NB4 (cell line): ENCODE measurements at regions not wholly inside any gene's neighbourhood (a gene's known extent, or its start where the extent isn't known, plus 50 kb on each side); places are given as distances from the start of the nearest gene placed in this dataset.

Experiments
- CTCF ChIP-seq: IDR thresholded peaks from one replicate; pipeline ENCODE4 v1.5.1; 2012; ENCODE audit warnings: low read depth, low read length
- MYC ChIP-seq: IDR thresholded peaks from 2 replicates; pipeline ENCODE4 v1.6.1; 2011; ENCODE audit warnings: low read depth, low read length
- POLR2A ChIP-seq: IDR thresholded peaks from 2 replicates; pipeline ENCODE4 v1.6.1; 2011; ENCODE audit warnings: mild to moderate bottlenecking; ENCODE audit not compliant: insufficient read length; ENCODE audit errors: extremely low read depth
- TF ChIP-seq, protein P1 (sequence below): IDR thresholded peaks from 2 replicates; pipeline ENCODE4 v1.6.1; 2011; ENCODE audit warnings: low read depth, low read length

DNA sequence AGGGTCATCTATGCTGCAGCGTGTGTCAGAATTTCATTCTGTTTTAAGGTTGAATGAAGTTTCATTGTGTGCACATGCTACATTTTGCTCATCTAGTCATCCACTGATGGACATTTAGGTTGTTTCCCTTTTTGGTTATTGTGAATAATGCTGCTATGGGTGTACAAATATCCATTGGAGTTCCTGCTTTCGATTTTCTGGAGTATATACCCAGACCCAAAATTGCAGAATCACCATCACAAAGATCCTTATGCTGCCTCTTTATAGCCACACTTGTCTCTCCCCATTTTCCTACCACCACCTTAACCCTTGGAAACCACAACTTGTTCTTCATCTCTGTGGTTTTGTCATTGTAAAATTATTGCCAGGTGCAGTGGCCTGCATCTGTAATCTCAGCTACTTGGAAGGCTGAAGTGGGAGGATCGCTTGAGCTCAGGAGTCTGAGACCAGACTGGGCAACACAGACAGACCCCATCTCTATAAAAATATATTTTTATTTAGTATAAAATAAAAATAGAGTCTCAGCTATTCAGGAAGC, 166.2 kb downstream of the HSD17B3 start:
- TF ChIP-seq CTCF (no peak), POLR2A (no peak), MYC (no peak)
- TF ChIP-seq, protein P1, sequence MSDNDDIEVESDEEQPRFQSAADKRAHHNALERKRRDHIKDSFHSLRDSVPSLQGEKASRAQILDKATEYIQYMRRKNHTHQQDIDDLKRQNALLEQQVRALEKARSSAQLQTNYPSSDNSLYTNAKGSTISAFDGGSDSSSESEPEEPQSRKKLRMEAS = no peak
